GF-D8 (cell line): ENCODE measurements at regions not wholly inside any gene's neighbourhood (a gene's known extent, or its start where the extent isn't known, plus 50 kb on each side); places are given as distances from the start of the nearest gene placed in this dataset.
"Not testable (repeated sequence)": the region's sequence is repeated elsewhere in the genome, so short reads cannot be mapped to it uniquely, and the experiment has no call there.

ENCODE experiments used
- DNase-seq: peaks from one replicate; lab custom pipeline; 2025; lab: John Stamatoyannopoulos, UW

DNA sequence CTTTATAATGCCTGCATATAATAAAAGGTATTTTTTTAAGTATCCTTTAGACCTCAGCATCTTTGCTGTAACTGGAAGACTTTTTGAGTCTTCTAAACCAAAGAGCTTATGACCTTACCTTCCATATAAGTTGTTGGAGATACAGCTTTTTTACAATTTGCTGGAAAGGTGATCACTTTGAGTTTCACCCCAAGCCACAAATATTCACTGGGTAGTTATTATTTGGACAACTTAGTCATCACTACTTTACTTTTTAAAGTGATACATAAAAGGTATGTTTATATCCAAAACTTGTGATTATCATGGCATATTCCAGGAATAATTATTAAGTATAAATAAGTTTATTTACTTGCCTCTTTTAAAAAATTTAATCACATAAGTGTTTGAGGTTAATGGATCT is 246.7 kb upstream of the NRIP1 start:
- DNase-seq: no peak

DNA sequence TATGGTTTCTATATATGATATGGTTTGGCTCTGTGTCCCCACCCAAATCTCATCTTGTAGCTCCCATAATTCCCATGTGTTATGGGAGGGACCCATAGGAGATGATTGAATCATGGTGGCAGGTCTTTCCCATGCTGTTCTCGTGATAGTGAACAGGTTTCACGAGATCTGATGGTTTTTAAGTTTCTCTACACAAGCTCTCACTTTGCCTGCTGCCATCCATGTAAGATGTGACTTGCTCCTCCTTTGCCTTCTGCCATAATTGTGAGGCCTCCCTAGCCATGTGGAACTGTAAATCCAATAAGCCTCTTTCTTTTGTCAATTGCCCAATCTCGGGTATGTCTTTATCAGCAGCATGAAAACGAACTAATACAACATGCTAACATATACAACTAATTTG is 252.2 kb upstream of the NRIP1 start:
- not testable (repeated sequence) for DNase-seq

DNA sequence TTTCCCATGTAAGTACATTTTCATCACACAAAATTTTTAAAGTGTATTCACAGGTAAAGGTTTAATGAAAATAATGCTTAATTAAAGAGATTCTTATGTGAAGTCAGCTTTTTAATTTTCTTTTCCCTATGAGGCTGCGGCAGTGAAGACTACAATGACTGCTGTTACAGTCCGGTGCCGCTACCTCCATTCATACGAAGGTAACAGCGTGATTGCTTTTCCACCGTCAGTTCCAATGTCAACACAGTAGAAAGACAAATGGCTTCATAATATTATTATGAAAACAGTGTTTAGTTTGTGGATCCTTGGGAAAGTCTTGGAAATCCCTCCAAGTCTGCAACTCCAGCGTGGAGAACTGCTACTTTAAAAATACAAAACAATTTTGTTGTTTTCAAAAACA is 254.9 kb upstream of the NRIP1 start:
- DNase-seq: no peak

GRCh38 chr21:15324542-15324941 is 259.7 kb upstream of the NRIP1 start:
- no peak for DNase-seq

DNA sequence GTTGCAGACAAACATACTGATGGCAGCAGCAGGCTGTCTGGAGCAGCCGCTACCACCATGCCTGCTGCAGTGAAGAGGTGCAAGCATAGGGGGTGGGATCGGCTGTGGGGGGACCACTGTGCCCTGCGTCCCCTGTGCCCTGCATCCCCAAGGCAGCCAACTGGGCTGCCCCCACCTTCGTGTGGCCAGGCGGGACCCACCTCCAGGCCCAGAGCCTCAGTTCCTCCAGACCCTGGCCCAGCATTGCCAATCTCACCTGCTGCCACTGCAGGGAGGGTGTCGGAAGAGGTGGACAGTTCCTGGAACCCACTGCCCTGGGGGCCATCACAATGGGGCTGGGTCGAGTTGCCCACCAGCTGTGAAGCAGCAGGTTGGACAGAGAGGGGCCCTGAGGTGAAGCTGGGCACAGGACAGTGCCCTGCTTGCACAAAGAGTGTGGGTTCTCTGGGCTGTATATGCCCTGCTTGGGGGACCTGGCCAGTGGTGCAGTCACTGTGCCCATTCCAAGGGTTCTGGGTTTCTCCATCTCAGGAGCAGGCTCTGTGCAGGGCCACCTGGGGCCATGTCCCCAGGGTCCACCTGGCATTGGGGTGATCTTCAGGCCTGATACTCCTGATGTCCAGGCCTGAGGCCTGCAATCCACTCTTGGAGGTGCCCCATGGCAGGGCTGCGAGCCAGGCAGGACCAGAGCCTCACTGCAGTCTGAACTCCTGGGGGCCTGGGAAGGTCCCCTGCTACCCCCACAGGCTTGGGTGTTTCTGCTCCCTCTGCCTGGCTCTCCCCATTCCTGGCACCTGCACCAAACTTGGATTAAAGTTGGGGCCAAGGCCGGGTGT is 261.4 kb upstream of the NRIP1 start:
- no peak for DNase-seq

- DNase-seq: no peak
Measured at GRCh38 chr21:15327637-15328265, 263.0 kb upstream of the NRIP1 start.

GRCh38 chr21:15329191-15329590 is 264.4 kb upstream of the NRIP1 start:
- DNase-seq: no peak

GRCh38 chr21:15330872-15331271 is 266.1 kb upstream of the NRIP1 start:
- no peak for DNase-seq

- DNase-seq: no peak
Measured at GRCh38 chr21:15332572-15332971, 267.8 kb upstream of the NRIP1 start.

GRCh38 chr21:15333136-15333710 is 268.4 kb upstream of the NRIP1 start:
- DNase-seq: no peak

DNA sequence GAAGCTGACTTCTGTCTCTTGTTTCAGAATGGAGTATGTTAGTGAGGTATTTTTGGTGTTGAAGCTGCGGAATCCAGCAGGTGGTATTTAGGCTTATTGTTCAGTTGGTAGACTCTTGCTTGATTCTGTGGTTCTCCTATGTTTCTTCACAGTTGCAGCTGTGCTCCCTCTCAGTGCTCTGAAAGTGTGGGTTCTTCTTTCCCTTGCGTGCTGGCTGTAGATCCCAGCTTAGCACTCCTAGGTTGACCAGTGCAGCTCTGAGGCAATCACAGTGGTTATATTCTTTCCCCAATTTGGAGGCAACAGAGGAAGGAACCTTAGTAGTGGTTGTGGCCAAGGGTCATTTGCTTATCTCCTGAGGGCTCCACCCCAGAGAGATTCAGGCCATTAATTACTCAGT is 269.2 kb upstream of the NRIP1 start:
- no peak for DNase-seq

- no peak for DNase-seq
Measured at GRCh38 chr21:15343066-15343465, 278.3 kb upstream of the NRIP1 start.

DNA sequence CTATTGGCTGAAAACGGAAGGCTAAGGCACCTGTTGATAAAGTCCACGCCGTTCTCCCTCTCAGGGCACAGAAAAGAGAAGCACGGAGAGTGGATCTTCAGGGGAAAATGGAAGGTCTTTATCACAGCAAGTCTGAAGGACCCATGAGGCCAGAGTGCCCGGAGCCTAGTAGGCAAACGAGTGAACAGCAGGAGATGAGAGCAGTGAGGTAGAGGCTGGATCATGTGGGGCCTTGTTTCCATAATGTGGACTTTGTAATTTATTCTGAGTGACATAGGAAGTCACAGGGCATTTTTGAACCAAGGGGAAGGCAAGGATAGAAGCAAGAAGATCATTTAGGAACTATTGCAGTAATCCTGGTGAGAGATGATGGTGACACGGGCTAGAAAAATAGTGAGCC is 287.2 kb upstream of the NRIP1 start:
- no peak for DNase-seq

DNA sequence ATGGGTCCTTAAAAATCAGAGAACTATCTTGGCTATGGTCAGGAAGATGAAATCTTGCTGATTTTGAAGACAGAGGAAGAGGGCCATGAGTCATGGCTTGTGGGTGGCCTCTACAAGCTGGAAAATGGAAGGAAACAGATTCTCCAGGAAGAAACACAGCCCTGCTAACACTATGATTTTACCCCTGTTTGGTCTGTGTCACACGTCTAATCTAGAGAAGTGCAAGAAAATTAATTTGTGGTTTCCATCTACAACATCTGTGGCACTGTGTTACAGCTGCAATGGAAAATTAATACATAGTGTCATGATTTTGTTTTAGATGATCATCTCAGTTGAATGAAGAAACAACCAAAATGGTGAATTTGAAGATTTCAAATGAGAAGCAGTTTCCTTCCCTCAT is 288.7 kb upstream of the NRIP1 start:
- no peak for DNase-seq

- DNase-seq: no peak
Measured at GRCh38 chr21:15354516-15354915, 289.7 kb upstream of the NRIP1 start.

DNA sequence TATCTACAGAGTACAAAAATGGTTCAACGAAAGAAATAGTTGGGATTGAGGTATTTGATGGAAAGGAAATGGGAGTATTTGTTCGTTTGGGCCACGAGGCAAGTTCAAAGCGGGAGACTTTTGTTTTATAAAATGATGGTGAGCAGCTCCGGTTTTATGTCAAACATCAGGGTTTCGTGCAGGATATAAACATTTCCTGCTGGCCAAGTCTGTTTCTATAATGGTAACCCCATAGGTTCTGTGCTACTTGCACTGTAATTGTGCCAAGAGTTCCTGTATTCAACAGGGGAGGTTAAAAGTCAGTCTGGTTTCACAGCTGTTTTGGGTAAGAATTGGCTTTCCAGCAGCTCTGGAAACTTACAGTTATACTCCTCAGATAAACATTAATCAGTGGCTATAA is 290.3 kb upstream of the NRIP1 start:
- no peak for DNase-seq

- no peak for DNase-seq
Measured at GRCh38 chr21:15359251-15359650, 294.5 kb upstream of the NRIP1 start.

DNA sequence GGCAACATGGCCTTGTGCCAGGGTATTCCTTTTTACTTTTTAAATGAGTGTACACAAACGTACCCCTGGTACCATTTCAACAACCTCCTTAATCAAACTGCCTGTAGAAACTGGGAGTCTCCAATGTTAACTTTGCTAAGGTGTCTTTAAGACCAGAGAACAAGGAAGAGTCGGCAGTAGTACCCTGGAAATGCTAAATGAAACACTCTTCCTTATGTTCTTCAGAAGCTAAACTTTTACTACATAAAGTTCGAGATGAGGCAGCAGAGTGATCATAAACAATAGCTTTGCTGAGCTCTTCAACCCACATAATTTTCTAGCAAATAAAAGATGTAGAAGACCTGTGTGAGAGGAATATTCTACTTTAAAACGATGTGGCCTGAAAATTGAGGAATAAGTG is 297.7 kb upstream of the NRIP1 start:
- DNase-seq: no peak

DNA sequence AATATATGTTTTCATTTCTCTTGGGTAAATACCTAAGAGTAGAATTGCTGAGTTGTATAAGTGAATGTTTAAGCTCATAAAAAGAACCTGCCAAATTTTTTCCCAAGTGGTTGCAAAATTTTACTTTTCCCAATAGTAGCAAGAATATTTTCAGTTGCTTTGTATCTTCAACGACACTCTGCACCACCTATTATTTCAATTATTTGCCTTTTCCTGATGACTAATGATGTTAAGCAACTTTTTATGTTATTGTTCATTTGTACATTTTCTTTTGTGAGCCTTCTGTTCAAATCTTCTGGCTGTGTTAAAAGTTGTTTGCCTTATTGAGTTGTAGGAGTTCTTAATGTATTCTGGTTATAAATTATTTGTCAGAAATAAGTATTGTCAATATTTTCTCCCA is 299.1 kb upstream of the NRIP1 start:
- no peak for DNase-seq

DNA sequence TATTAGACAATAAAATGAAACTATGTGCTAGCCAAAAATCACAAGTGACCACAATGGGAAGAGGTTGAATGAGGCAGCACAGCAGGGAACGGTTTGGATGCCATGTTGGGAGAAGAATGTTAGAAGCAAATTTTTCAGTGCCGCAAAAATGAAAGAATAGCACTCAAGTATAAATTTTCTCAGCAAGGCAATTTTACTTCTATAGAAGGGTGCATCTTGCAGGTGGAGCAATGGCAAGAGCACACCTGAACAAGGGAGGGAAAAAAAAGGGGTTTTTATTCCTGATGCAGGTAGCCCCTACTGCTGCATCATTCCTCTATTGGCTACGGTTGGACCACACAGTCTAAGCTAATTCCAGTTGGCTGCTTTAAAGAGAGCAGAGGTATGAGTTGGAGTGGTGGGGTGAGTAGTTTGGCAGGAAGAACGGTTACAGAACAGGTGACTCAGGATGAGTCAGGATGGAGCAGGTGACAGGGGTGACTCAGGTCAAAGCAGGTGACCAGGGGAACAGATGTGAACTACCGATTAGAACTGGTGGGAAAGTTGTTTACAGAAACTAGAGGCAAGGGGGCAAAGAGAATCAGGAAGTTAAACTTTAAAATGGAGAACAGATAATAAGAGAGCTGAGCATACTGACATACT is 301.1 kb upstream of the NRIP1 start:
- no peak for DNase-seq

GRCh38 chr21:15366555-15366954 is 301.8 kb upstream of the NRIP1 start:
- no peak for DNase-seq

- no peak for DNase-seq
Measured at GRCh38 chr21:15367061-15367626, 302.3 kb upstream of the NRIP1 start.
